Cardiac muscle cell (in vitro differentiated cells and primary cell): ENCODE measurements at regions not wholly inside any gene's neighbourhood (a gene's known extent, or its start where the extent isn't known, plus 50 kb on each side); places are given as distances from the start of the nearest gene placed in this dataset.

Source experiments
- DNase-seq, 2 donors: peaks; one replicate each; pipeline versions ENCODE4 v3.0.0 to v3.0.0-alpha.2; 2010 to 2017; ENCODE audit warnings: low read depth in 1 of 2, low spot score in 1 of 2
- H3K27ac ChIP-seq: fragments of 200-600 bp; sonication (generic); 2 replicates; pipeline ENCODE4 v1.5.1; 2016
- H3K27me3 ChIP-seq: fragments of 200-600 bp; sonication (generic); 2 replicates; pipeline ENCODE4 v1.6.0; 2016; ENCODE audit warnings: control low read depth
- H3K36me3 ChIP-seq: fragments of 200-600 bp; sonication (generic); 2 replicates; pipeline ENCODE4 v1.5.1; 2016; ENCODE audit warnings: control low read depth
- H3K4me1 ChIP-seq: fragments of 200-600 bp; sonication (generic); 2 replicates; pipeline ENCODE4 v1.8.1; 2017; ENCODE audit warnings: low read depth, mild to moderate bottlenecking, mixed run types
- H3K4me3 ChIP-seq: fragments of 200-600 bp; sonication (generic); 2 replicates; pipeline ENCODE4 v1.5.1; 2016; ENCODE audit warnings: mild to moderate bottlenecking
- H3K9me3 ChIP-seq: fragments of 200-600 bp; sonication (generic); 2 replicates; pipeline ENCODE4 v1.5.1; 2017; ENCODE audit warnings: low read depth, mild to moderate bottlenecking, control low read depth
- TF ChIP-seq, protein P1 (sequence below): IDR thresholded peaks from 2 replicates; pipeline ENCODE4 v1.5.1; 2012; ENCODE audit warnings: low read depth, mild to moderate bottlenecking, low read length

DNA sequence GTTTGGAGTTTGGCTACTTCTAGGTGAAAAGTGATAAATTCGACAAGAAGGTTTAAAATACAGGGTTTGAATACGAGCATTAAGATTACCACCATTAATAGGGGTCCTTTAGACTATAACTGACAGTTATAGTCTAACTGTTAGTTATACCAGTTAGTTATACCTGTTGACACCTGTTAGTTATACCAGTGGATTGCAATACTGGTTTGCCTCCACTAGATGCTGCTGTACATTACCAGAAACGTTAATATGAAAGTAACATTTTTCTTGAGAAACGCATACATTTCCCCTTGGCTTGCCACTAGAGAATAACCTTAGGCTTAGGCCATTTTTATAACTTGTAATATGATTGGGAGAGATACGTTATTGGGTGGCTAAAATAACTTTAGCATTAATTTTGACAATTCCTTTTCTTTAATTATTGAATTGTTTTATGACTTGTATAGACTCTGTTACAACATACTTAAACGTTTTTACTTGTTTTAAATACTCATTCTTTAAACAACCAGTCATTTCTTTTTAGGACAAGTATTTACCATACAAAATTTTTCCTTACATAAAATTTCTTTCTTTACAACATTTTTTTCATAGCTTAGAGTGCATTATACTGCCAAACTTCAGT is 911.2 kb downstream of the FSTL5 start:
- no peaks in the 10 kb centered on the region for H3K27me3 ChIP-seq
- H3K4me1 ChIP-seq = no peaks in the 10 kb centered on the region
- no peaks in the 10 kb centered on the region for H3K9me3 ChIP-seq
- DNase-seq = peak; percentile 1 to 37
- TF ChIP-seq, protein P1, sequence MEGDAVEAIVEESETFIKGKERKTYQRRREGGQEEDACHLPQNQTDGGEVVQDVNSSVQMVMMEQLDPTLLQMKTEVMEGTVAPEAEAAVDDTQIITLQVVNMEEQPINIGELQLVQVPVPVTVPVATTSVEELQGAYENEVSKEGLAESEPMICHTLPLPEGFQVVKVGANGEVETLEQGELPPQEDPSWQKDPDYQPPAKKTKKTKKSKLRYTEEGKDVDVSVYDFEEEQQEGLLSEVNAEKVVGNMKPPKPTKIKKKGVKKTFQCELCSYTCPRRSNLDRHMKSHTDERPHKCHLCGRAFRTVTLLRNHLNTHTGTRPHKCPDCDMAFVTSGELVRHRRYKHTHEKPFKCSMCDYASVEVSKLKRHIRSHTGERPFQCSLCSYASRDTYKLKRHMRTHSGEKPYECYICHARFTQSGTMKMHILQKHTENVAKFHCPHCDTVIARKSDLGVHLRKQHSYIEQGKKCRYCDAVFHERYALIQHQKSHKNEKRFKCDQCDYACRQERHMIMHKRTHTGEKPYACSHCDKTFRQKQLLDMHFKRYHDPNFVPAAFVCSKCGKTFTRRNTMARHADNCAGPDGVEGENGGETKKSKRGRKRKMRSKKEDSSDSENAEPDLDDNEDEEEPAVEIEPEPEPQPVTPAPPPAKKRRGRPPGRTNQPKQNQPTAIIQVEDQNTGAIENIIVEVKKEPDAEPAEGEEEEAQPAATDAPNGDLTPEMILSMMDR = peak; percentile 26
- no peaks in the 10 kb centered on the region for H3K36me3 ChIP-seq
- H3K27ac ChIP-seq = no peak overlapping the region
- H3K4me3 ChIP-seq = no peak overlapping the region

DNA sequence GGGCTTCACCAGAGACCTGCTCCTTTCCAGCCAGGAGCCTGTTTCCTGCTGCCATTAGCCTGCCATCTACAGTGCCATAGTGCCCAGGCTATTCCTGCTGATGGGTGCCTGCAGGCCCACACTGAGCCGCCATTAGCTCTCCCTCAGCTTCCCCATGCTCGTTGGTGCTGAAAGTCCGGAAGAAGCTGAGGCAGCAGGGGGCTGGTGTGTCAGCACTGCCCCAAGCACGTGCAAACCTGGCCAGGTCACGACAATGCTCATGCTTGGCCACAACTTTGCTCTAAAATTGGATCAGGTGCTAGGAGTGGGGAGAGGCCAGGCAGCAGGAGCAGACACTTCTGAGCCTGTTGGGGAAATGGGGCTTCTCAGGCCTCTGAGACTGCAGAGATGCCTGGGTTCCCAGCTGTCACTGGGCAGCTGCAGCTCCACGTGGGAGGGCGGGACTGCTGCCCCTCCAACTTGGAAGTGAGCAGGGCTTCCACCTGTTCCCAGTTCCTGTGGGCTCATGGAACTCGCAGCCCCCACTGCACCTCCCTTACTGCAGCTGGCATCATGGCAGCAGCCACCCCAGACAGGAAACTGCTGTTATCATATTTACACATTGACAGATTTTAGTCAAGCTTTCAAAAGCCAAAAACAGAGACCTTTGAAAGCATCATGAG is 913.9 kb downstream of the FSTL5 start:
- H3K4me3 ChIP-seq = no peak overlapping the region
- TF ChIP-seq, protein P1 = no peak
- no peaks in the 10 kb centered on the region for H3K27me3 ChIP-seq
- H3K27ac ChIP-seq = no peak overlapping the region
- H3K9me3 ChIP-seq = no peaks in the 10 kb centered on the region
- H3K4me1 ChIP-seq = no peaks in the 10 kb centered on the region
- no peak for DNase-seq
- H3K36me3 ChIP-seq = no peaks in the 10 kb centered on the region

DNA sequence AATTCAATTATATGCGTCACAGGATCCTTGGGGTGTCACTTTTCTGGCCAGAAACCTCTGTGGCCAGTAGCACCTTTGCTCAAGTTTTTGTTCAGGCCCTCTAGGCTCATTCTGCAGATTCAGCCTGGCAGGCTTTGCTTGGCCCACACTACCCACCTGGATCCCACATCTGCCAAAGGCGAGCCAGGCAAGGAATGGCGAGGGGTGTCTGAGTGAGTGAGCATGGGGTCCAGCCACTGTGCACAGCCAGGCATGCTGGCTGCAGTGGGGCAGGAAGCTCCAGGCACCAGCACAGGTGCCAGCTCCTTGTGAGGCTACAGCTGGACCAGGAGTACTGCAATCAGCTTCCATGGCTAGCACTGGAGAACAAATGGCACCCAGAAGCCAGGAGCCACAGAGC is 914.9 kb downstream of the FSTL5 start:
- H3K4me3 ChIP-seq = no peak overlapping the region
- no peaks in the 10 kb centered on the region for H3K36me3 ChIP-seq
- H3K27me3 ChIP-seq = no peaks in the 10 kb centered on the region
- DNase-seq = no peak
- H3K9me3 ChIP-seq = no peaks in the 10 kb centered on the region
- TF ChIP-seq, protein P1 = no peak
- H3K4me1 ChIP-seq = no peaks in the 10 kb centered on the region
- H3K27ac ChIP-seq = no peak overlapping the region

DNA sequence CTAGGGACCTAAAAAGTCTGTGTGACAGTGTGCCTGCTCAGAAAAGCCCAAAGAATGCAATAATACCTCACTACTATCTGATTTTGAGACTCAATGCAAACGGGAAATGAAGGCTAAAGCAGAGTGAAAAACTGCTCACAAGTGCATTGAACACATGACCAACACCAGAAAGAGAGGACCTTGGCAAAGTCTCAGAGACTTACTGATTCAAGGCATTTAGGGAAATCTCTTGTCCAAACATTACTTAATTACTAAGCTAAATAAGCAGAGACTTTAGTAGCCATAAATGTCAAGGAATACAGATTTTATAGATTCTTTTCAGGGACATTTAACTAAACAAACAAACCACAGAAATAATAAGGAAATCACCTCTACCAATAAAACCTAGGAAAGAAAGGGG is 916.0 kb downstream of the FSTL5 start:
- TF ChIP-seq, protein P1 = no peak
- no peaks in the 10 kb centered on the region for H3K4me1 ChIP-seq
- no peak overlapping the region for H3K4me3 ChIP-seq
- no peak overlapping the region for H3K27ac ChIP-seq
- no peaks in the 10 kb centered on the region for H3K27me3 ChIP-seq
- H3K36me3 ChIP-seq = no peaks in the 10 kb centered on the region
- DNase-seq = no peak
- H3K9me3 ChIP-seq = no peaks in the 10 kb centered on the region

DNA sequence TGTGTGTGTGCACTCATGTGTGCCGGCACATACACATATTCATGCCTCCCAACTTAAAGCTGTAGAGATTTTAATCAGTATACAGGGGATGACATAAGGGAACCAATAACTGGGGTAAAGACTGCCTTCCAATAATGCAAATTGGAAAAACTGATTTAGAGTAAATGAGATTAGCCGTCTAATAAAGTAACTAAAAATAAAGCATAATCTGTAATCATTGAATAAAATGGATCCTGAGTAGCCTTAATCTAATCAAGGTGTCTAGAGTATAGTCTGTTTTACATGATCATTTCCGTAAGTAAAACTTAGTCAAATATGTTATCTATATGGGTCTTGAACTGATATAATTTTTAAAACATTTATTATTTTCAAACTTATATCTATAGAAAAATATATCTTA is 925.8 kb downstream of the FSTL5 start:
- no peak for DNase-seq
- H3K36me3 ChIP-seq = no peaks in the 10 kb centered on the region
- no peak overlapping the region for H3K4me3 ChIP-seq
- no peak overlapping the region for H3K27ac ChIP-seq
- H3K27me3 ChIP-seq = no peaks in the 10 kb centered on the region
- H3K4me1 ChIP-seq = no peaks in the 10 kb centered on the region
- TF ChIP-seq, protein P1 = no peak
- H3K9me3 ChIP-seq = no peaks in the 10 kb centered on the region
